ENCODE measurements at regions not wholly inside any gene's neighbourhood (a gene's known extent, or its start where the extent isn't known, plus 50 kb on each side); places are given as distances from the start of the nearest gene placed in this dataset.

GRCh38 chr3:139096670-139097069 is 52.0 kb upstream of the PRR23C start:
- TF ChIP-seq, protein P1, sequence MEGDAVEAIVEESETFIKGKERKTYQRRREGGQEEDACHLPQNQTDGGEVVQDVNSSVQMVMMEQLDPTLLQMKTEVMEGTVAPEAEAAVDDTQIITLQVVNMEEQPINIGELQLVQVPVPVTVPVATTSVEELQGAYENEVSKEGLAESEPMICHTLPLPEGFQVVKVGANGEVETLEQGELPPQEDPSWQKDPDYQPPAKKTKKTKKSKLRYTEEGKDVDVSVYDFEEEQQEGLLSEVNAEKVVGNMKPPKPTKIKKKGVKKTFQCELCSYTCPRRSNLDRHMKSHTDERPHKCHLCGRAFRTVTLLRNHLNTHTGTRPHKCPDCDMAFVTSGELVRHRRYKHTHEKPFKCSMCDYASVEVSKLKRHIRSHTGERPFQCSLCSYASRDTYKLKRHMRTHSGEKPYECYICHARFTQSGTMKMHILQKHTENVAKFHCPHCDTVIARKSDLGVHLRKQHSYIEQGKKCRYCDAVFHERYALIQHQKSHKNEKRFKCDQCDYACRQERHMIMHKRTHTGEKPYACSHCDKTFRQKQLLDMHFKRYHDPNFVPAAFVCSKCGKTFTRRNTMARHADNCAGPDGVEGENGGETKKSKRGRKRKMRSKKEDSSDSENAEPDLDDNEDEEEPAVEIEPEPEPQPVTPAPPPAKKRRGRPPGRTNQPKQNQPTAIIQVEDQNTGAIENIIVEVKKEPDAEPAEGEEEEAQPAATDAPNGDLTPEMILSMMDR (conservative IDR thresholded peaks at IDR 0.05; ENCODE audit: low read depth, low read length) = no peak
- TF ChIP-seq EZH2phosphoT487 (IDR thresholded peaks at IDR 0.05; ENCODE audit: borderline replicate concordance, low read length) (no peak), EZH2 (IDR thresholded peaks at IDR 0.05; ENCODE audit: low read length, unreplicated experiment) (no peak)
